GM19467 (cell line): ENCODE measurements at regions not wholly inside any gene's neighbourhood (a gene's known extent, or its start where the extent isn't known, plus 50 kb on each side); places are given as distances from the start of the nearest gene placed in this dataset.

ENCODE experiments used
- ATAC-seq: cut with Tn5 transposase; IDR thresholded peaks from one replicate; pipeline ENCODE4 v1.9.1; 2021; ENCODE audit warnings: mild to moderate bottlenecking, moderate library complexity; ENCODE audit not compliant: unreplicated experiment

DNA sequence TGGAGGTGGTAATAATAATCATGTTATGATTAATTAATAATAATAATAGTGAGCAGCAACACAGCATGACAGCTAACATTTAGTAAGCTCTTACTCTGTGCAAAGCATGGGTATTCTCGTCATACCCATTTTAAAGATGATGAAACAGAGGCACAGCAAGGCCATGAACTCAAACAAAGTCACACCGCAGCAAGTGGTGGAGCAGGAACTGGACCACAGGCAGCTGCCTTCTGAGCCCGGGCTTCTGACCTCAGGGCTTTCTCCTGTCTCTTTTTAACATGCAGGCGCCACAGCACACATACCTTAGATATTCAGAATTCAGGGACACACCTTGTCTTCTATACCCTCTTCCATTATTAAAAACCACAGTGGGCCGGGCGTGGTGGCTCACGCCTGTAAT is 50.7 kb upstream of the SPATA12 start:
- no peak for ATAC-seq

GRCh38 chr3:57009367-57009766 is 51.1 kb upstream of the SPATA12 start:
- no peak for ATAC-seq

GRCh38 chr3:57007521-57008460 is 52.7 kb upstream of the SPATA12 start:
- ATAC-seq, result no peak

DNA sequence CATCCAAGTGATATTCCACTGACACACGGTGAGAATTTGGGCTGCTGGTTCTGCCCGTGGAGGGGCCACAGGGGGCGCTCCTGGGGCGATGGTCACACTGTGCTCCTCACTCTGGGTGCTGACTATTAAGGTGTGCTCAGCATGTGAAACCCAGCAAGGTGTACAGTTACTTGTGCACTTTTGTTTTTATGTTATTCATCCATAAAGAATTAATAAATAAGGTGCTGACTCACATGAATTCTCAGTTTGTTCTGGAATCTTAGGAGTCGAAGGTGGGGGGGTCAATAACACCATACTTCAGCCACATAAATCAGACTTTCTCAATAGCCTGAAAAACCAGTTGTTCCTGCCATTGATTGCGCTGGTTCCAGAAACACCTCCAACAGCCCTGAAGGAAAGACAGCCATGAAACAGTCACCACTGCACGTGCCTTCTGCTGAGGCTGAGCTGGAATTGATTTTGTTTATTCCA is 53.5 kb upstream of the SPATA12 start:
- no peak for ATAC-seq

GRCh38 chr3:57006179-57006657 is 54.2 kb upstream of the SPATA12 start:
- no peak for ATAC-seq

GRCh38 chr3:57004229-57004628 is 56.2 kb upstream of the SPATA12 start:
- no peak for ATAC-seq

DNA sequence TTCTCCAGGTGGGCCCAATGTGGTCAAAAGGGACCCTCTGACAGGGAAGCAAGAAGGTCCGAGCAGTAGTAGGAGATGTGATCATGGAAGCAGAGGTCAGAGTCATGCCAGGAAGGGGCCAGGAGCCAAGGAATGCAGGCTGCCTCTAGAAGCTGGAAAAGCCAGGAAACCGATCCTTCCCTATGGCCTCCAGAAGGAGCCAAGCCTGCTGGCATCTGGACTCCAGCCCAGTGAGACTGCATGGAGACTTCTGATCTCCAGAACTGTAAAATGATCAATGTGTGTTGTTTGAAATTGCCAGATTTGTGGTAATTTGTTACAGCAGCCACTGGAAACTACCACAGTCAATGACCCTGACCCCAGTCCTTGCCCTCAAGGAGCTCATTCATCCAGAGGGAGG is 56.8 kb upstream of the SPATA12 start:
- ATAC-seq, result no peak

- ATAC-seq, result no peak
These were observed 59.1 kb upstream of the SPATA12 start for GRCh38 chr3:57001356-57001755.

GRCh38 chr3:57000012-57000411 is 60.5 kb upstream of the SPATA12 start:
- ATAC-seq, result no peak

DNA sequence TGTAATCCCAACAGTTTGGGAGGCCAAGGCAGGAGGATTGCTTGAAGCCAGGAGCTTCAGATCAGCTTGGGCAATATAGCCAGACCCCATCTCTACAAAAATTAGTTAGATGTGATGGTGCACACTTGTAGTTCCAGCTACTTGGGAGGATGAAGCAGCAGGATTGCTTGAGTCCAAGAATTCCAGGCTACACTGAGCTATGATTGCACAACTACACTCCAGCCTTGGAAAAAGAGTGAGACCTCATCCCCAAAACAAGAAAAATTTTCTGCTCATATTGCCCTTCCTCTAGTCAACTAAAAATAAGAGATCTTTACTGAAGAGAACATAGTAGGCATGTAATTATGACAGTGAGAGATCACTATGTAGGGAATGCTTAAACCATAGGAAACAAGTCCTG is 60.9 kb upstream of the SPATA12 start:
- ATAC-seq, result no peak

DNA sequence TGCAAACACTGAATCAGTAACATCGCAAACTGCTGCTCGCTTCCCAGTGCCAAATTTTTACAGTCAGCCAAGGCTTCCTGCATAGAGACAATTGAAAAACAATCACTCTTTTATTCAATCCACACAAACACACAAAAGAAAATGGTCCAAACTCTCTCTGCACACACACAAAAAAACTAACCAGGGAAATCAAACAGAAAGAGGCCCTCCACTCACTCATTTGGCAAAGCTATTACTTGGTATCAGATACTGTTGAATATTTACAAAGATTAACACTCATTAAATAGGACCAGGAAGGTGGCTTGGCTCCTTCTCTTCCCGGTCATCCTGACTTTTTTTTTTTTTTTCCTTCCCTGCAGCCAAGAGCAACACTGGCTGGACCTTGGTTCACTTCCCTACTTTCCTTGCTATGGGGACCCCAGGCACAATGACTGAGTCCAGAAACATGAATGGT is 62.4 kb upstream of the SPATA12 start:
- no peak for ATAC-seq

- no peak for ATAC-seq
These were observed 62.8 kb upstream of the SPATA12 start for GRCh38 chr3:56997675-56998074.

DNA sequence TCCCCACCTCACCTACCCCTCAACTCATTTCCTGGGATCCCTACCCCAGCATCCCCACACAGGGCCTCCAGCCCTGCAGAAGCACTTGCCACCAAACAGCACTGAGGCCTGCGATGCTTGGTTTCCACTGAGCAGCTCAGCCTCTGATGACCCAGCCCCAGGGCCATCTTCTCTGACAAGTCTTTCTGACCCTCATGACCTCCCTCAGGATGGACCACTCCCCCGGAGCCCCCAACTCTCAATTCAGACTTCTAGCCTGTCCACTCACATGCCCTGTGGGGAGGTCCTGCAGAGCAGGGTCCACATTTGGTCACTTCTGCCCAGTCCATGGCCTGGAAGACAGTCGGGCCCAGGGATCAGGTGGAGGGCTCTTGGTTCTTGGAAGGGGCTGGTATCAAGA is 63.4 kb upstream of the SPATA12 start:
- ATAC-seq, result no peak

- ATAC-seq, result no peak
These were observed 66.1 kb upstream of the SPATA12 start for GRCh38 chr3:56994391-56994790.

- ATAC-seq, result no peak
These were observed 69.8 kb upstream of the SPATA12 start for GRCh38 chr3:56990641-56991015.

DNA sequence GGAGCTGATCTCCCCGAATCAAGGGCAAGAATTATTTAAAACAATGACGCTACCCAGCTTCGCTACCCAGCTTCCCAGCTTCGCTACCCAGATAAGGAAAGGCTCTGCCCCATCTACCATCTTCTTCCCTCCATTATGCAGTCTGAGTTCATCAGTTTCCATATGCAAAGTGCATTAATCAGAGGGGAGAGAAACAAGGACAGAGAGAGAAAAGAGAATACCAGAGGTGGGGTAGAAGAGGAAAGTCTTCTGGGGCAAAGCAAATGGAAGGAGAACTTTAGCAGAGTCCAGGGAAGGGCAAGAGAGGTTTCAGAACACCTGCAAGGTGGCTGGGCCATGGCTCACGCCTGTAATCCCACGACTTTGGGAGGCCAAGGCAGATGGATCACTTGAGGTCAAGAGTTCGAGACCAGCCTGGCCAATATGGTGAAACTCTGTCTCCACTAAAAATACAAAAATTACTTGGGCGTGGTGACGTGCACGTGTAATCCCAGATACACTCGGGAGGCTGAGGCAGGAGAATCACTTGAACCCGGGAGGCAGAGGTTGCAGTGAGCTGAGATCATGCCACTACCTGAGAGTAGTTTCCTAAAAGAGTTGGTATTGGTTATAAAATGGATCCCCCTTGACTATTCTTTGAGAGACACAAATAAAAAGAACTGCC is 70.4 kb upstream of the SPATA12 start:
- no peak for ATAC-seq

- ATAC-seq, result no peak
These were observed 71.1 kb upstream of the SPATA12 start for GRCh38 chr3:56989169-56989976.

- ATAC-seq, result no peak
These were observed 71.9 kb upstream of the SPATA12 start for GRCh38 chr3:56988458-56989168.

DNA sequence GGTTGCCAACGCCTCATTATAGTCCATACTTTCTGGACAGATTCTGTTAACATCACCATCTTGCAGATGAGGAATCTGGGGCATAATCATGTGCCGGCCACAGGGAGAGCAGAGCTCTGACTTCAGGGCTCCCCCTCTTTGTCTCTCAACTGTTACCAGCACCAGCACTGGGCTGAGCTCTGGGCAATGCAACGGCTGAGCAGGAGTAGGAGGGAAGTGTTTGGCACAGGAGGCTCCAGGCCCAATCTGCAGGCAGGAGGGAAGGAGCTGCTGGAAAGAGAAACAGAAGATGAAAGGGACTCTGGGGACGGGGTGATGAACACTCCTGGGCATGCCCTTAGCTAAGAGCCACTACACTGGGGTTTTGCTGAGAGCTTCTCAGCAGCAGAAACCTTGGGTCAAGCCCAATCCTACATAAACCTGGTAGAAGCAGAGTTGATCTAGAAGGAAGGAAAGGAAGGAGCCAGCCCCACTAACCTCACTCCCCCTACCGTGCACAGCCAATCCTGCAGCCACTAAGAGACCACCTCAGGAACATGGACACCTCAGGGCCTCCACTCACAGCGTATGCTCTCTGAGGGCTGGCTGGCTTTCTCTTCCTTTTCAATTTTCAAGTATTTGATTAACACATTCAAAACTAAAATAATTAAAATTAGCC is 73.1 kb upstream of the SPATA12 start:
- ATAC-seq, result no peak

DNA sequence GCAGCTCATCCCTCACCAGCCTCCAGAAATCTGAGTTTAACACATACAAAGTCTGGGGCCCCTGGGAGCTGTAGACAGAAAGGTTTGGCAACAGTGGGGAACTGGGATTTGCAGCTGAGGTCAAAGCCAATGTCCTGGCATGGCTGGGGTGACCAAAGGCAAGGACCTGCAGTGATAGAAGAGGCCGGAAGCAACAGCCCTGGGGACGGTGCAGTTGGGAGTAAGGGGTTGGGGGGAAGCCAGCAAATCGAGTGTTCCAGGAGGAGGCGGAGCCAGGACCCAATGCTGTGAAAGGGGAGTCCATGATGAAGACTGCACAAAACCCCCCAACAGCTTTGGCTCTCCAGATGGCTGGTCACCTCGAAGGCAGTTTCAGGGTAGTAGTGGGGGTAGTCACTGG is 74.1 kb upstream of the SPATA12 start:
- no peak for ATAC-seq
